Suprapubic skin (tissue), 4 donors: ENCODE measurements at regions not wholly inside any gene's neighbourhood (a gene's known extent, or its start where the extent isn't known, plus 50 kb on each side); places are given as distances from the start of the nearest gene placed in this dataset.

ENCODE experiments used
- DNase-seq, 2 donors: peaks; one replicate each; pipeline ENCODE4 v3.0.0-alpha.2; 2019; ENCODE audit warnings: low spot score in 2 of 2
- H3K27ac ChIP-seq: fragments of 200-600 bp; sonication (generic); one replicate; pipeline ENCODE4 v1.5.1; 2019
- H3K27me3 ChIP-seq: fragments of 200-600 bp; sonication (generic); one replicate; pipeline ENCODE4 v1.5.1; 2019
- H3K36me3 ChIP-seq: fragments of 200-600 bp; sonication (generic); one replicate; pipeline ENCODE4 v1.5.1; 2019
- H3K4me1 ChIP-seq: fragments of 200-600 bp; sonication (generic); one replicate; pipeline ENCODE4 v1.5.1; 2019
- H3K4me3 ChIP-seq: fragments of 200-600 bp; sonication (generic); one replicate; pipeline ENCODE4 v1.5.1; 2019; ENCODE audit warnings: mild to moderate bottlenecking
- H3K9me3 ChIP-seq: fragments of 200-600 bp; sonication (generic); one replicate; pipeline ENCODE4 v1.5.1; 2019
- CTCF ChIP-seq, 2 donors: fragments of 200-600 bp in 1 of 2; fragments of 450-650 bp in 1 of 2; sonication (generic) in 1 of 2; IDR thresholded peaks; one replicate each; pipeline ENCODE4 v1.5.1; 2016 to 2019; ENCODE audit warnings: antibody characterized with exemption in 2 of 2, mild to moderate bottlenecking in 1 of 2, moderate library complexity in 1 of 2
- EP300 ChIP-seq: sonication (generic); formaldehyde crosslinking; IDR thresholded peaks from one replicate; pipeline ENCODE4 v1.6.1; 2017; ENCODE audit warnings: antibody characterized with exemption
- POLR2A ChIP-seq, 2 donors: fragments of 450-650 bp; IDR thresholded peaks; one replicate each; pipeline ENCODE4 v1.6.1; 2017; ENCODE audit warnings: antibody characterized with exemption in 2 of 2, mild to moderate bottlenecking in 2 of 2, moderate library complexity in 2 of 2
- POLR2AphosphoS5 ChIP-seq, 3 donors: sonication (generic); formaldehyde crosslinking; IDR thresholded peaks; one replicate each; pipeline ENCODE4 v1.6.1; 2017; ENCODE audit warnings: antibody characterized with exemption in 3 of 3
- whole genome bisulfite sequencing: methylation state at CpG from one replicate; pipeline ENCODE4 v1.1.5; 2018; 5-methylcytosine and 5-hydroxymethylcytosine counted together

- H3K9me3 ChIP-seq, result no peaks in the 10 kb centered on the region
- no peaks in the 10 kb centered on the region for H3K4me1 ChIP-seq
- no peak overlapping the region for H3K4me3 ChIP-seq
- TF ChIP-seq CTCF (IDR thresholded peaks at IDR 0.05) (no peak), POLR2AphosphoS5 (IDR thresholded peaks at IDR 0.05) (no peak), EP300 (no peak), POLR2A (IDR thresholded peaks at IDR 0.05) (no peak)
- H3K36me3 ChIP-seq, result no peaks in the 10 kb centered on the region
- no peak overlapping the region for H3K27ac ChIP-seq
- 90% methylated on average over 1 of the region's 1 CpG for WGBS
- no peaks in the 10 kb centered on the region for H3K27me3 ChIP-seq
- no peak for DNase-seq
Observed at GRCh38 chr12:28877854-28878253, 271.2 kb upstream of the FAR2 start.

- H3K36me3 ChIP-seq, result no peaks in the 10 kb centered on the region
- TF ChIP-seq CTCF (IDR thresholded peaks at IDR 0.05), result no peak
- no peak for TF ChIP-seq POLR2A (IDR thresholded peaks at IDR 0.05)
- no peak for TF ChIP-seq EP300
- no peak for TF ChIP-seq POLR2AphosphoS5 (IDR thresholded peaks at IDR 0.05)
- no peaks in the 10 kb centered on the region for H3K27me3 ChIP-seq
- no peak overlapping the region for H3K4me3 ChIP-seq
- no peaks in the 10 kb centered on the region for H3K9me3 ChIP-seq
- 88% methylated on average over 2 of the region's 2 CpGs for WGBS
- no peaks in the 10 kb centered on the region for H3K4me1 ChIP-seq
- no peak for DNase-seq
- H3K27ac ChIP-seq, result no peak overlapping the region
Observed at GRCh38 chr12:28878629-28879028, 270.4 kb upstream of the FAR2 start.

GRCh38 chr12:28879379-28879778 is 269.7 kb upstream of the FAR2 start:
- no peak for TF ChIP-seq POLR2A (IDR thresholded peaks at IDR 0.05)
- no peak for TF ChIP-seq CTCF (IDR thresholded peaks at IDR 0.05)
- TF ChIP-seq EP300, result no peak
- no peak for TF ChIP-seq POLR2AphosphoS5 (IDR thresholded peaks at IDR 0.05)
- Histone ChIP-seq H3K27me3 (no peaks in the 10 kb centered on the region), H3K4me1 (no peaks in the 10 kb centered on the region), H3K4me3 (no peak overlapping the region), H3K36me3 (no peaks in the 10 kb centered on the region), H3K27ac (no peak overlapping the region), H3K9me3 (no peaks in the 10 kb centered on the region)
- WGBS, result 95% methylated on average over 2 of the region's 2 CpGs
- DNase-seq, result no peak

GRCh38 chr12:28882444-28882843 is 266.6 kb upstream of the FAR2 start:
- 61% methylated on average over 2 of the region's 2 CpGs for WGBS
- Histone ChIP-seq H3K36me3 (no peaks in the 10 kb centered on the region), H3K9me3 (no peaks in the 10 kb centered on the region), H3K4me1 (no peaks in the 10 kb centered on the region), H3K27me3 (no peaks in the 10 kb centered on the region), H3K4me3 (no peak overlapping the region), H3K27ac (no peak overlapping the region)
- TF ChIP-seq CTCF (IDR thresholded peaks at IDR 0.05), result no peak
- no peak for TF ChIP-seq POLR2AphosphoS5 (IDR thresholded peaks at IDR 0.05)
- no peak for TF ChIP-seq POLR2A (IDR thresholded peaks at IDR 0.05)
- no peak for TF ChIP-seq EP300
- no peak for DNase-seq

- DNase-seq, result no peak
- H3K9me3 ChIP-seq, result no peaks in the 10 kb centered on the region
- H3K36me3 ChIP-seq, result no peaks in the 10 kb centered on the region
- H3K27me3 ChIP-seq, result no peaks in the 10 kb centered on the region
- WGBS, result 21% methylated on average over 2 of the region's 2 CpGs
- TF ChIP-seq EP300 (no peak), CTCF (IDR thresholded peaks at IDR 0.05) (no peak), POLR2AphosphoS5 (IDR thresholded peaks at IDR 0.05) (no peak), POLR2A (IDR thresholded peaks at IDR 0.05) (no peak)
- no peak overlapping the region for H3K27ac ChIP-seq
- no peaks in the 10 kb centered on the region for H3K4me1 ChIP-seq
- H3K4me3 ChIP-seq, result no peak overlapping the region
Observed at GRCh38 chr12:28883406-28883997, 265.6 kb upstream of the FAR2 start.
